Tibial artery (tissue), 4 donors: ENCODE measurements at regions not wholly inside any gene's neighbourhood (a gene's known extent, or its start where the extent isn't known, plus 50 kb on each side); places are given as distances from the start of the nearest gene placed in this dataset.

Experiments
- DNase-seq, 2 donors: peaks; one replicate each; pipeline ENCODE4 v3.0.0-alpha.2; 2019
- H3K27ac ChIP-seq, 2 donors: fragments of 200-600 bp; sonication (generic) in 1 of 2; 1 replicate in 1 of 2; 2 replicates in 1 of 2; pipeline ENCODE4 v1.5.1; 2018 to 2019; ENCODE audit warnings: mild to moderate bottlenecking in 1 of 2
- H3K27me3 ChIP-seq, 2 donors: fragments of 200-600 bp; sonication (generic) in 1 of 2; one replicate each; pipeline versions ENCODE4 v1.5.1 to v1.6.0; 2016 to 2019
- H3K36me3 ChIP-seq, 3 donors: fragments of 200-600 bp; sonication (generic) in 2 of 3; one replicate each; pipeline ENCODE4 v1.5.1; 2016 to 2019; ENCODE audit warnings: mild to moderate bottlenecking in 2 of 3
- H3K4me1 ChIP-seq, 4 donors: fragments of 200-600 bp; sonication (generic) in 2 of 4; 1 replicate in 3 of 4; 2 replicates in 1 of 4; pipeline ENCODE4 v1.5.1; 2016 to 2019
- H3K4me3 ChIP-seq, 2 donors: fragments of 200-600 bp; sonication (generic) in 1 of 2; 1 replicate in 1 of 2; 2 replicates in 1 of 2; pipeline ENCODE4 v1.5.1; 2018 to 2019; ENCODE audit warnings: mild to moderate bottlenecking in 2 of 2
- H3K9me3 ChIP-seq, 3 donors: fragments of 200-600 bp; sonication (generic) in 1 of 3; one replicate each; pipeline ENCODE4 v1.5.1; 2016 to 2019
- CTCF ChIP-seq, 2 experiments: fragments of 200-600 bp in 1 of 2; fragments of 450-650 bp in 1 of 2; IDR thresholded peaks; one replicate each; pipeline ENCODE4 v1.5.1; 2017 to 2019; ENCODE audit warnings: antibody characterized with exemption in 2 of 2, mild to moderate bottlenecking in 1 of 2, moderate library complexity in 1 of 2
- intact Hi-C: fragments of 100-400 bp; cut with DNase I; formaldehyde crosslinking; loops from one replicate; pipeline ENCODE4 v1.15.0; 2023; ENCODE audit warnings: low total_unique reads

DNA sequence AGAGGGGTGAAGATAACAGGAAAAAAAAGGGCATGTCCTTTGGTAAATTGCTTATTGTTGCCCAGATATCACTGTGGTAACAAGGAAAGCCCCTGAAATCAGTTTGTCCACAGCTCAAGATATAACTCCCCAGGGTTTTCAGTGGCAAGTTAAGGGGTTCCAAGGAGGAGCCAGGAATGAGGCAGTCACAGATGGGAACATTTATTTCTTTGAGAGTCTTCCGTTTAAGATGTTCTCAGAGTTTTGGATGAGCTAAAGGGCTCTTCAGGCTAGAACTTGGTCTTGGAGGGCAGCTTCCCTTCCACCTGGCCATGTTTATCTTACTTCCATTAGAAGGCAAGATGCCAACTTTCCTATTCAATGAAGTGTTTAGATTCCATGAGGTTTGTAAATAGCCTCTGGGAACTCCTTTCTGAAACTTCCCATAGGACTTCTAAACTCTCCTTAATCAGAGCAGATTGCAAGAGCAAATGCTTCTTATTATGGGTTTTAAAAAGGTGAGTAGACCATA lies 277.6 kb upstream of the TNC start:
- Histone ChIP-seq H3K4me3 (no peak overlapping the region), H3K27ac (peak overlapping the region; percentile 87 to 89), H3K36me3 (no peaks in the 10 kb centered on the region), H3K27me3 (no peaks in the 10 kb centered on the region), H3K4me1 (peaks cover 0 to 46% (median 18%) of the 10 kb centered on the region in 4 donors), H3K9me3 (no peaks in the 10 kb centered on the region)
- TF ChIP-seq CTCF (IDR thresholded peaks at IDR 0.05) = no peak
- no peak for DNase-seq
- intact Hi-C loops = loop anchor here (10.0 kb wide), 1 partner anchor 99 kb away; no protein-coding TSS in a partner anchor

DNA sequence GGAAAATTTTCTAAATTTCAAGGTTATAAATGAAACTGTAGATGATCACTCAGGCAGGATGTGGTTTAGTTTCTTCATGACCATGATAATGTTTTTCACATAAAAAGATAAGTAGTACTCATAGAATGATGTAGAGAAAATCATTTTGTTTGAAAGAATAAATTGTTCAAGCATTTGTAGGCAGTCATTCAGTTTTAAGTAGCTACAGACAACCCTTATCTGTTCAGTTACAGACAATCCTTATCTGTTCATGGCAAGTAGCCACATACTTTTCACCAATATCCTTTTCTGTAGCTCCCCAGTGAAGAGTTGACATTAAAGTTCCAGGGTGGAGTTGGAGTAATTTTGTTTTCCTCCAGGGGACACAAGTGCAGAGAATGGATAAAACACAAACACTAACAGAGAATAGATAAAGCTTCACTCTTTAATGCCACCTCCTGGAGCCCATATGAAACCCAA lies 278.1 kb upstream of the TNC start:
- Histone ChIP-seq H3K4me3 (no peak overlapping the region), H3K27me3 (no peaks in the 10 kb centered on the region), H3K9me3 (no peaks in the 10 kb centered on the region), H3K4me1 (peaks cover 0 to 46% (median 18%) of the 10 kb centered on the region in 4 donors), H3K27ac (peak overlapping the region; percentile 87 to 89), H3K36me3 (no peaks in the 10 kb centered on the region)
- intact Hi-C loops = loop anchor here (10.0 kb wide), 1 partner anchor 99 kb away; no protein-coding TSS in a partner anchor
- DNase-seq = no peak
- no peak for TF ChIP-seq CTCF (IDR thresholded peaks at IDR 0.05)

- H3K9me3 ChIP-seq = no peaks in the 10 kb centered on the region
Observed at GRCh38 chr9:115397591-115398312, 279.8 kb upstream of the TNC start.

GRCh38 chr9:115398313-115398650 lies 280.3 kb upstream of the TNC start:
- H3K9me3 ChIP-seq = no peaks in the 10 kb centered on the region
- intact Hi-C loops = loop anchor here (10.0 kb wide), 1 partner anchor 97 kb away; no protein-coding TSS in a partner anchor
- no peak overlapping the region for H3K4me3 ChIP-seq
- H3K4me1 ChIP-seq = peaks cover 0 to 33% (median 18%) of the 10 kb centered on the region in 4 donors
- no peak for TF ChIP-seq CTCF (IDR thresholded peaks at IDR 0.05)
- H3K36me3 ChIP-seq = no peaks in the 10 kb centered on the region
- DNase-seq = no peak
- H3K27ac ChIP-seq = no peak overlapping the region
- H3K27me3 ChIP-seq = no peaks in the 10 kb centered on the region

More at GRCh38 chr9:115397591-115398312, 279.8 kb upstream of the TNC start:
- no peaks in the 10 kb centered on the region for H3K36me3 ChIP-seq
- intact Hi-C loops = loop anchor here (10.0 kb wide), 1 partner anchor 97 kb away; no protein-coding TSS in a partner anchor
- H3K4me3 ChIP-seq = no peak overlapping the region
- peaks cover 0 to 38% (median 18%) of the 10 kb centered on the region in 4 donors for H3K4me1 ChIP-seq
- DNase-seq = no peak
- TF ChIP-seq CTCF (IDR thresholded peaks at IDR 0.05) = no peak
- H3K27ac ChIP-seq = no peak overlapping the region
- no peaks in the 10 kb centered on the region for H3K27me3 ChIP-seq

DNA sequence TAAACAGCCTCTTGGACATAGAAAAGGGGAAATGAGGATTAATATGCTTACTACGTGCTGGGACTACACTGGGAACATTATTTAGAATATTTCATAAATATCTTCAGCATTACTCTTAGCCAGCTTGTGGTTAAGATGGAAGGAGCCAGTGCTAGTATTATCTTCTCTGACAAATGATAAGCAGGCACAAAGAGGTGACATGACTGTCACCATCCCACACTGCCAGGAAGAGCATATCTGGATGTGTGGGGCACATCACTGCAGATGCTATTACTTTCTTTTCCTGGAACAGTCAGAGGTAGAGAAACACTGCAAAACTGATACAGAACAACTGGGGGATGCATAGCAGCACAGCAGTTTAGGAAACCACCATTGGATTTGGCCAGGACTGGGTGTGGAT lies 281.0 kb upstream of the TNC start:
- Histone ChIP-seq H3K27ac (no peak overlapping the region), H3K9me3 (no peaks in the 10 kb centered on the region), H3K4me3 (no peak overlapping the region), H3K27me3 (no peaks in the 10 kb centered on the region), H3K36me3 (no peaks in the 10 kb centered on the region), H3K4me1 (peaks cover 0 to 26% (median 15%) of the 10 kb centered on the region in 4 donors)
- TF ChIP-seq CTCF (IDR thresholded peaks at IDR 0.05) = no peak
- DNase-seq = no peak
- intact Hi-C loops = loop anchor here (10.0 kb wide), 1 partner anchor 96 kb away; no protein-coding TSS in a partner anchor
